ENCODE measurements at regions not wholly inside any gene's neighbourhood (a gene's known extent, or its start where the extent isn't known, plus 50 kb on each side); places are given as distances from the start of the nearest gene placed in this dataset.
"Not testable (repeated sequence)": the region's sequence is repeated elsewhere in the genome, so short reads cannot be mapped to it uniquely, and the experiment has no call there.

GRCh38 chr10:81386817-81387216, 488.2 kb upstream of the NRG3 start:
- CTCF ChIA-PET = no interaction called here
- POLR2A ChIA-PET = no interaction called here
- DNase-seq (ENCODE audit: extremely low spot score) = no peak
- TF ChIP-seq CTCF (IDR thresholded peaks at IDR 0.05; ENCODE audit: control extremely low read depth, extremely low read depth, low read depth, missing control alignments) = no peak

GRCh38 chr10:81403451-81403850, 471.5 kb upstream of the NRG3 start:
- ChIA-PET CTCF (no interaction called here), POLR2A (no interaction called here)
- no peak for TF ChIP-seq CTCF (IDR thresholded peaks at IDR 0.05; ENCODE audit: control extremely low read depth, extremely low read depth, low read depth, missing control alignments)
- no peak for DNase-seq (ENCODE audit: extremely low spot score)

- no peak for TF ChIP-seq CTCF (IDR thresholded peaks at IDR 0.05; ENCODE audit: control extremely low read depth, extremely low read depth, low read depth, missing control alignments)
- no peak for DNase-seq (ENCODE audit: extremely low spot score)
- CTCF ChIA-PET = no interaction called here
- POLR2A ChIA-PET = no interaction called here
Measured at GRCh38 chr10:81405399-81405798, 469.6 kb upstream of the NRG3 start.

GRCh38 chr10:81414038-81414437, 461.0 kb upstream of the NRG3 start:
- ChIA-PET POLR2A (no interaction called here), CTCF (no interaction called here)
- DNase-seq (ENCODE audit: extremely low spot score) = no peak
- TF ChIP-seq CTCF (IDR thresholded peaks at IDR 0.05; ENCODE audit: control extremely low read depth, extremely low read depth, low read depth, missing control alignments) = no peak

- CTCF ChIA-PET = no interaction called here
- no peak for TF ChIP-seq CTCF (IDR thresholded peaks at IDR 0.05; ENCODE audit: control extremely low read depth, extremely low read depth, low read depth, missing control alignments)
- POLR2A ChIA-PET = no interaction called here
- DNase-seq (ENCODE audit: extremely low spot score) = no peak
Measured at GRCh38 chr10:81426722-81427121, 448.3 kb upstream of the NRG3 start.

- TF ChIP-seq CTCF (IDR thresholded peaks at IDR 0.05; ENCODE audit: control extremely low read depth, extremely low read depth, low read depth, missing control alignments) = no peak
- DNase-seq (ENCODE audit: extremely low spot score) = no peak
- POLR2A ChIA-PET = no interaction called here
- CTCF ChIA-PET = no interaction called here
Measured at GRCh38 chr10:81428456-81429134, 446.4 kb upstream of the NRG3 start.

- no peak for DNase-seq (ENCODE audit: extremely low spot score)
- no peak for TF ChIP-seq CTCF (IDR thresholded peaks at IDR 0.05; ENCODE audit: control extremely low read depth, extremely low read depth, low read depth, missing control alignments)
- ChIA-PET POLR2A (no interaction called here), CTCF (interaction anchor here (1.3 kb wide), 1 partner anchor 11 kb away, joined by 3 read pairs; no protein-coding TSS in a partner anchor)
Measured at GRCh38 chr10:81439445-81439844, 435.5 kb upstream of the NRG3 start.

- CTCF ChIA-PET; POLR2A ChIA-PET; DNase-seq (ENCODE audit: extremely low spot score): not testable (repeated sequence)
Measured at GRCh38 chr10:81441624-81442023, 433.4 kb upstream of the NRG3 start.

Data from GM10248 (cell line).